GM12878 (cell line): ENCODE measurements at regions not wholly inside any gene's neighbourhood (a gene's known extent, or its start where the extent isn't known, plus 50 kb on each side); places are given as distances from the start of the nearest gene placed in this dataset.

Source experiments
- ATAC-seq: fragments of 200-7000 bp; cut with Tn5 transposase; 3 replicates; pipeline ENCODE4 v1.9.1; 2020; ENCODE audit warnings: mild to moderate bottlenecking, moderate library complexity
- BruUV-seq: library from RNA; stranded (reverse); fragments of 400-500 nt; replicated peaks from 2 replicates; lab custom pipeline; 2021; lab: Mats Ljungman, UMichigan
- CTCF ChIA-PET: fragments of 300-600 bp; sonication (Branson Sonifier 250); formaldehyde crosslinking; extraction: SDS; loops from one replicate; lab custom pipeline; 2021; ENCODE audit warnings: inconsistent platforms; lab: Yijun Ruan, JAX
- POLR2A ChIA-PET: fragments of 350-600 bp; formaldehyde crosslinking; extraction: SDS; loops from one replicate; lab custom pipeline; 2021; ENCODE audit warnings: inconsistent platforms; lab: Charles Lee
- RAD21 ChIA-PET: fragments of 300-600 bp; sonication (Branson Sonifier 250); formaldehyde crosslinking; loops from one replicate; lab custom pipeline; 2023; ENCODE audit warnings: antibody characterized with exemption; ENCODE audit not compliant: unreplicated experiment; lab: Charles Lee
- SMC1A ChIA-PET: fragments of 300-600 bp; sonication (Branson Sonifier 250); formaldehyde crosslinking; loops from one replicate; lab custom pipeline; 2023; ENCODE audit not compliant: unreplicated experiment, uncharacterized antibody; lab: Charles Lee
- DNase-seq: peaks from one replicate; pipeline ENCODE4 v3.0.0-alpha.2; 2011; ENCODE audit warnings: low read depth, low spot score
- FAIRE-seq: peaks from 3 replicates; lab custom pipeline; 2011; peaks lifted over from hg19 to GRCh38; lab: Jason Lieb, UNC
- H2AFZ ChIP-seq: 2 replicates; pipeline ENCODE4 v1.6.0; 2011; ENCODE audit warnings: low read depth, low read length, control low read depth; ENCODE audit not compliant: control insufficient read depth
- H3K27ac ChIP-seq: 2 replicates; pipeline ENCODE4 v1.5.1; 2011; ENCODE audit warnings: control low read depth; ENCODE audit not compliant: control insufficient read depth, insufficient read depth
- H3K27me3 ChIP-seq, 2 experiments: replicated peaks in 1 of 2; 2 replicates each; pipeline versions ENCODE4 v1.6.0 to v1.6.1; 2011; ENCODE audit warnings: low read length in 1 of 2; ENCODE audit not compliant: control insufficient read depth in 2 of 2, insufficient read depth in 2 of 2
- H3K36me3 ChIP-seq, 2 experiments: 2 replicates each; pipeline ENCODE4 v1.5.1; 2011; ENCODE audit warnings: low read length in 1 of 2; ENCODE audit not compliant: control insufficient read depth in 2 of 2, insufficient read depth in 2 of 2
- H3K4me1 ChIP-seq: 2 replicates; pipeline ENCODE4 v1.6.1; 2011; ENCODE audit warnings: mild to moderate bottlenecking, low read length, moderate library complexity, mixed read lengths; ENCODE audit not compliant: control insufficient read depth, insufficient read depth
- H3K4me2 ChIP-seq: 2 replicates; pipeline ENCODE4 v1.6.0; 2011; ENCODE audit warnings: control low read depth; ENCODE audit not compliant: control insufficient read depth, insufficient read depth
- H3K4me3 ChIP-seq: fragments of 200-600 bp; sonication (generic); 2 replicates; pipeline ENCODE4 v1.5.1; 2016
- H3K79me2 ChIP-seq: 2 replicates; pipeline ENCODE4 v1.6.0; 2011; ENCODE audit warnings: low read length; ENCODE audit not compliant: control insufficient read depth, insufficient read depth
- H3K9ac ChIP-seq: 2 replicates; pipeline ENCODE4 v1.8.0; 2011; ENCODE audit warnings: low read length, control low read depth, mixed read lengths; ENCODE audit not compliant: control insufficient read depth, insufficient read depth
- H3K9me3 ChIP-seq: replicated peaks from 3 replicates; pipeline ENCODE4 v1.5.1; 2011; ENCODE audit warnings: mild to moderate bottlenecking, low read length; ENCODE audit not compliant: control insufficient read depth, insufficient read depth
- H4K20me1 ChIP-seq: 2 replicates; pipeline ENCODE4 v1.6.0; 2011; ENCODE audit not compliant: control insufficient read depth, insufficient read depth
- ATF2 ChIP-seq: IDR thresholded peaks from 2 replicates; pipeline ENCODE4 v1.6.1; 2012; ENCODE audit warnings: low read length, inconsistent platforms
- BACH1 ChIP-seq: fragments of 450-650 bp; IDR thresholded peaks from 2 replicates; pipeline ENCODE4 v1.6.1; 2017; ENCODE audit warnings: mild to moderate bottlenecking, borderline replicate concordance
- CUX1 ChIP-seq: IDR thresholded peaks from 2 replicates; pipeline ENCODE4 v1.6.1; 2012; ENCODE audit warnings: improper control_type of control experiment, low read depth, low read length; ENCODE audit not compliant: insufficient replicate concordance
- DPF2 ChIP-seq: fragments of 450-650 bp; IDR thresholded peaks from 2 replicates; pipeline ENCODE4 v1.6.1; 2017; ENCODE audit warnings: mild to moderate bottlenecking
- JUND ChIP-seq: IDR thresholded peaks from 2 replicates; pipeline ENCODE4 v1.6.1; 2012; ENCODE audit warnings: low read depth, mild to moderate bottlenecking, low read length, improper control_type of control experiment, moderate library complexity
- MEF2B ChIP-seq: fragments of 450-650 bp; IDR thresholded peaks from 2 replicates; pipeline ENCODE4 v1.6.1; 2018; ENCODE audit warnings: mild to moderate bottlenecking, moderate library complexity; ENCODE audit not compliant: partially characterized antibody, poor library complexity, severe bottlenecking
- NR2C1 ChIP-seq: fragments of 450-650 bp; IDR thresholded peaks from 2 replicates; pipeline ENCODE4 v1.6.1; 2017; ENCODE audit warnings: antibody characterized with exemption, mild to moderate bottlenecking, moderate library complexity
- PML ChIP-seq: IDR thresholded peaks from 2 replicates; pipeline ENCODE4 v1.6.1; 2012; ENCODE audit warnings: low read length, inconsistent platforms
- RELB ChIP-seq: fragments of 450-650 bp; IDR thresholded peaks from 2 replicates; pipeline ENCODE4 v1.6.1; 2017; ENCODE audit warnings: low read depth, mild to moderate bottlenecking, moderate library complexity
- REST ChIP-seq: IDR thresholded peaks from 2 replicates; pipeline ENCODE4 v1.6.1; 2012; ENCODE audit warnings: mild to moderate bottlenecking, low read depth, low read length
- RFX5 ChIP-seq: IDR thresholded peaks from 2 replicates; pipeline ENCODE4 v1.6.1; 2011; ENCODE audit warnings: low read depth, low read length, improper control_type of control experiment
- USF2 ChIP-seq: IDR thresholded peaks from 2 replicates; pipeline ENCODE4 v1.6.1; 2011; ENCODE audit warnings: low read depth, low read length, improper control_type of control experiment, borderline replicate concordance
- YBX1 ChIP-seq: fragments of 450-650 bp; IDR thresholded peaks from 2 replicates; pipeline ENCODE4 v1.6.1; 2016; ENCODE audit warnings: antibody characterized with exemption
- WGBS: methylation state at CpG from one replicate; pipeline ENCODE4 v1.1.6; 2016; ENCODE audit warnings: low lambda C conversion rate; ENCODE audit not compliant: insufficient replicate concordance, insufficient coverage; ENCODE audit errors: missing lambda C conversion rate; 5-methylcytosine and 5-hydroxymethylcytosine counted together
- in situ Hi-C: fragments of 300-500 bp; cut with MboI; formaldehyde crosslinking; loops from 9 replicates; pipeline ENCODE4 v1.14.3; 2018; ENCODE audit warnings: mixed read lengths
- intact Hi-C: fragments of 100-400 bp; cut with micrococcal nuclease; formaldehyde crosslinking; loops from one replicate; pipeline ENCODE4 v1.14.2; 2022; ENCODE audit not compliant: unreplicated experiment

- ChIA-PET CTCF (no interaction called here), POLR2A (no interaction called here), RAD21 (no interaction called here), SMC1A (no interaction called here)
- no peaks in the 10 kb centered on the region for H3K27me3 ChIP-seq
- H2AFZ ChIP-seq: no peak overlapping the region
- no peak overlapping the region for H3K9ac ChIP-seq
- H4K20me1 ChIP-seq: no peaks in the 10 kb centered on the region
- no peaks in the 10 kb centered on the region for H3K4me1 ChIP-seq
- H3K79me2 ChIP-seq: no peaks in the 10 kb centered on the region
- FAIRE-seq (no peak), ATAC-seq (no peak), DNase-seq (no peak)
- H3K4me3 ChIP-seq: no peak overlapping the region
- H3K36me3 ChIP-seq: no peaks in the 10 kb centered on the region
- no peak overlapping the region for H3K4me2 ChIP-seq
- in situ Hi-C loops (no loop called here), intact Hi-C loops (no loop called here)
- 0% methylated on average over 1 of the region's 1 CpG for WGBS
- BruUV-seq: no TSS peak
- H3K9me3 ChIP-seq: no peaks in the 10 kb centered on the region
- H3K27ac ChIP-seq: no peak overlapping the region
- TF ChIP-seq YBX1 (no peak), DPF2 (no peak), JUND (no peak), CUX1 (no peak), MEF2B (no peak), RFX5 (no peak), NR2C1 (no peak), REST (no peak), BACH1 (no peak), PML (no peak), ATF2 (no peak), USF2 (no peak), RELB (no peak)
Observed at GRCh38 chr5:27818888-27819287, 780.5 kb upstream of the CDH9 start.
